ENCODE measurements at regions not wholly inside any gene's neighbourhood (a gene's known extent, or its start where the extent isn't known, plus 50 kb on each side); places are given as distances from the start of the nearest gene placed in this dataset.
"Not testable (repeated sequence)": the region's sequence is repeated elsewhere in the genome, so short reads cannot be mapped to it uniquely, and the experiment has no call there.

- TF ChIP-seq CTCF (IDR thresholded peaks at IDR 0.05 in 4 of 5, conservative IDR thresholded peaks at IDR 0.05 in 1 of 5); POLR2A (IDR thresholded peaks at IDR 0.05): not testable (repeated sequence)
Measured at GRCh38 chr3:48101301-48101650, 85.1 kb upstream of the MAP4 start.

Data from gastrocnemius medialis (tissue), 4 donors.